ENCODE measurements at regions not wholly inside any gene's neighbourhood (a gene's known extent, or its start where the extent isn't known, plus 50 kb on each side); places are given as distances from the start of the nearest gene placed in this dataset.
A peak's percentile ranks its signal among the peaks of the same experiment; 100 is the strongest.

DNA sequence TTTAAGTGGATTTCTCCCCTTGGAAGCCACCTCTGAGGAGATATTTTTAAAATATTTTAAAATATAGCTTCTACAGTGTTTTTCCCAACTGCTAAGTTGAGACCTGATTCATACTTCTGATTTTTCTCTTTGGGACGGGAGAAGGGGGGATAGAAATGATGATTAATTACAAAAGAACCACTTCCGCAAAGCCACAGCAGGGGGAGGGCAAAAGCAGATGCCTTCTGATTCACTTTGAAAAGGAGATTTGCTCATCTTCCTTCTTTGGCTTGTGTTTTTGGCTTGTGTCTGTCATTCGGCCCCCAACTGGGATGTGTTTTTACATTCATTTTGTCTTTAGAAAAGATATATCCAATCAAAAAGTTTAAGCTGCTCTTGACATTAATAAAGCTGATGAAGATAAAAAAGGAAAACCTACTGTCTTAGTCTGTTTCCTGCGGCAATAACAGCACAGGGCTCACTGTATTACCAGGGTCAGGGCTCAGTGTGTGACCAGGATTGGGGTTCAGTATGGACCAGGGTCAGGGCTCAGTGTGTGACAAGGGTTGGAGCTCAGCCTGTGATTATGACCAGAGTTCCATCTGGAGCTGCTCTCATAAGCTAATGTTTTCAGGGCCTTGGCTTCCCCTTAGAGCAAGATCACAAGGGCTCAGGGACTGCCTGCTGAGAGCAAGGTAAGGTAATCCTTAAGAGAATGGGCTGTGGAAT, 223.2 kb downstream of the MTHFS start:
- DNase-seq = peak; percentile 30

DNA sequence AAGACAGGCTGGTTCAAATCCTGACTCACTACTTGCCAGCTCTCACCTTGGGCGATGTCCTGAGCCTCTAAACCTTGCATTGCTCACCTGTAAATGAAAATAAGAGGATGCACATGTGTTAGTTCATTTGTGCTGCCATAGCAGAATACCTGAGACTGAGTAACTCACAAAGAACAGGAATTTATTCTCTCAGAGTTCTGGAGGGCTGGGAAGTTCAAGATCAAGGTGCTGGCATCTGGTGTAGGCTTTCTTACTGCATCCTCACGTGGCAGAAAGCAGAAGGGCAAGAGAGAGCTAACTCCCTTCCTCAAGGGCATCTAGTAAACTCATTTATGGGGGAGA, 222.7 kb downstream of the MTHFS start:
- no peak for DNase-seq

DNA sequence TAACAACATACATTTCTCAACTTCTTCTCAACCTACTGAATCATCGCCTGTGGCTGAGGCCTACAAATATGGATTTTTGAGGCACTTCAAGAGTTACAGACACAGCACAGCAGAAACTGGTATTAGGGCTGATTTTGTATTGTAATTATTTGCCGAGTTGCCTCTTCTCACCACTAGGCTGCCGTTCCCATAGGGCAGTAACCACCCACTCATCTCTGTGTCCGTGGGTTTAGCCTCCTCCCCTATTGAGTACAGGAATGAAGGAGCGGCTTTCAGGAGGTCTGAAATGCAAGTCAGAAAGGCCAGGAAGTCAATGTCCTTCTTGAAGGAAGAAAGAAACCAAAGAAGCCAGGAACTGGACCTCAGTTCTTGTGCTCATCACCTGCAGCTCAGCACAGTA, 220.8 kb downstream of the MTHFS start:
- DNase-seq = no peak

DNA sequence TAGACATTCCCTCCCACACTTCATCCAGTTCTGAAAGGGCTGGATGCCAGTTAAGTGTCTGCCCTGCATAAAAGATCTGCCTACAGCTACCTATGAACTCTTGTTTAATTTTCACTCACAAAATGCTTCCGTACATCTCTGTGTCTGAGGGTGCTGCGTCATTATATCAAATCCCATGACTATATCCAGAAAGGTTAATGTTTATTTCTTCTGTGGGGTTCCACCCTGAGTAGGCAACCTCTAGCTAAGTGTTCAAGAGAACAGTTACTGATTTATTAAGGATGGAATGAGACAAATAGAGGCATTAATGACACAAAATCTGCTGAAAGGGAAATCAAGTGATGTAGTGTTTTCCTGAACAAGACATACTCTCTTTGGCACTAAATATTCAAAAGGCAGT, 220.2 kb downstream of the MTHFS start:
- no peak for DNase-seq

DNA sequence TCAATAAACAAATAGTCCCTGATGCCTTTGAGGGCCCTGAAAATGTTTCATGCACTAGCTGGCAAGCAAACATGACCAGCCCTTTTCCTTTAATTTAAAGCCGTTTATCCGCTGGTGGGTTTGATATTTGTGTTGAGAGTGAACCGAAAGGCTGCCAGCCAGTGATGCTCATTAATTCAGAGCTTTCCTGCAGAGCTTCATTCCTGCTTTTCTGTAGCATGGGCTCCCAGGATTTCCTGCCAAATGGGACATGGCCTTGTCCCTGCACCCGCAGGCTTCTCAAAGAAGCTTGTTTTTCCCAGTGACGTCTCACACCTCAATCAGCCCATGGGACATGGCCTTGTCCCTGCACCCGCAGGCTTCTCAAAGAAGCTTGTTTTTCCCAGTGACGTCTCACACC, 219.6 kb downstream of the MTHFS start:
- no peak for DNase-seq

DNA sequence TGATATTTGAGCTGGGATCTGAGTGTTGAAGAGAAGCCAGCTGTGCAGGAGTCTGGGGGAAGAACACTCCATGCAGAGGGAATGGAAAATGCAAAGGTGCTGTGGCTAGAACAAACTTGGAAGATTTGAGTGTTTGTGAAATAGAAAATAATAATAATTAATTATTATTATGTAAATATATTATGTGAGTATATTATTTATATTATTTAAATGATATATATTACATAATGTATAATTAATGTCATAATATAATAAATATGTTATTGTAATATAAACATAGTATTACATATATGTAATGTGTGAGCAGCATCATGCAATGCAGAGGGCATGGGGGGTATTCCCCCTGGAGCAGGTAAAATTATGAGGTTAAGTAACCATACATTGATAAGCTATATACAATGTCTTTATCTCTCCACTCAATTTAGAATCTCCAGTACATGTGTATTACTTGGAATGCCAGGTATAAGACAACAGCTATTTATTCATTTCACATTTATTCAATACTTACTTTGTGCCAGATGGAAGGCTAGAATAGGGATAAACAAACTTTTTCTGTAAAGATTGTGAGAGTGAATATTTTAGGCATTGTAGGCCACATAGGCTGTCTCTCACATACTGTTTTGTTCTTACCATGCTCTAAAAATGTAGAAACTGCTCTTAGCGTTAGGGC, 218.6 kb downstream of the MTHFS start:
- no peak for DNase-seq

DNA sequence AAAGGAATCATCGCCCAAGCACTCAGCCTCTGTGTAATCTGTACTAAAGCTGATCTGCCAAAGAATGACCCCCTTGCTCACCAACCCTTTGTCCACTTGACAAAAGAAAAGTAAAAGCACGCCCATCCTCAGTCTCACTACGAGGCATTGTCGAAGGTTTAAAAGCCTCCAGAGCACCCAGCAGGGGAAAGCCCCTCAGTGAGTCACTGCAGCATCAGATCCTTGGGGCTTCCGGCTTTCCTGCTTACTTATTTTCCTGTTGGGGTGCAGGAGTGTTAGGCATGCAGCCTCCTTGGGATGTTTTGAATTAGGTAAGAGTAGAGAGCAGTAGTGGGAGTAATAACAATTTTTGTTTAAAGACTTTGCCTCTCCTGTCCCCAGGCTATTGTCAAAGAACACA, 216.1 kb downstream of the MTHFS start:
- DNase-seq = no peak

DNA sequence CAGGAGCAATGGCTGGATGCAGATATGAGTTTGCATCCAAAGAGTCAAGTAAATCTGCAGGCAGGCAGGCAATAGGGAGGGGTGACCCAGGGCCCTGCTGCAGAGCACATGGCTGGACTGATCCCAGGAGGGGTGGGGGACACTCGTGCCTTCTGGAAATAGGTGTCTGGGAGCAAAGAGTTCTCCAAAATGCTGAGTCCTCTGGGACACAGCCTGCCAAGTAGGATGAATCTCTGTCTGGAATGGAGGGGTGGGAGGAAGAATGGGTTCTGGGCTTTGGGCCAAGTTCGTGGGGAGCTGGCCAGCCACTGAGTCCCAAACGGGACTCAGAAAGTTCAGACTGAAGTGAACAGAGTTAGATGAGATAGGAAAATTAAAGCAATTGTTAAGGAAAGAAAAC, 214.5 kb downstream of the MTHFS start:
- peak; percentile 20 for DNase-seq

DNA sequence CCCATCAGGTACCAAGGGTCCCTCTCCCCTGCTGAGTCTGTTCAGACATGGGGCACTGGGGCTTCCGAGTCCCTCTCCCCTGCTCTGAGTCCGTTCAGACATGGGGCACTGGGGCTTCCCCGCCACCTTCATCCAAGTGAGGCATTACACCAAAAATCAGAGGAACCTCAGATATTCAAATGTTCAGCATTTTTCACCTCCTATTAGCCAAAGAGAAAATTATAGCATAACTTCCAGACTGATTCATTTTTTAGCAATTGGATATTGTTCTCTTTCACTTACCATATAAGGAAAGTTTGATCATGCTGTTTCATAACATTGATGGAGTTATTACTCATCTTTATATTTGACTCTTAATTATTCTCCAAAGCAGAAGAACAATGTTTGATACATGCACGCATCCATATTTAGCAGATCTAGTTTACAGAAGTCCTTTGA, 213.9 kb downstream of the MTHFS start:
- no peak for DNase-seq

DNA sequence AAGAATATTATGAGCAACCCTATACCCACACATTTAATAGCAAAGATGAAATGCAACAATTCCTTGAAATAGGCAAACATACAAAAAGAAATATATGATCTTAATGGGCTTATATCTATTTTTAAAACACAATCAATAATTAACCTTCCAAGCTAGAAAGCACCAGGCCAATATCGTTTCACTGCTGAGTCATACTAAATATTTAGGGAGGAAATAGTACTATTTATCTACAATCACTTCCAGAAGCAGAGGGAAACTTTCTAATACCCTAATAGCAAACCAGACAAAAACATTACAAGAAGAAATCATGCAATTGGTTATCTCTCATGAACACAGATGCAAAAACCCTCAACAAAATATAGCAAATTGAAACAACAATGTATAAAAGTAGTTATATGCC, 207.8 kb downstream of the MTHFS start:
- no peak for DNase-seq

DNA sequence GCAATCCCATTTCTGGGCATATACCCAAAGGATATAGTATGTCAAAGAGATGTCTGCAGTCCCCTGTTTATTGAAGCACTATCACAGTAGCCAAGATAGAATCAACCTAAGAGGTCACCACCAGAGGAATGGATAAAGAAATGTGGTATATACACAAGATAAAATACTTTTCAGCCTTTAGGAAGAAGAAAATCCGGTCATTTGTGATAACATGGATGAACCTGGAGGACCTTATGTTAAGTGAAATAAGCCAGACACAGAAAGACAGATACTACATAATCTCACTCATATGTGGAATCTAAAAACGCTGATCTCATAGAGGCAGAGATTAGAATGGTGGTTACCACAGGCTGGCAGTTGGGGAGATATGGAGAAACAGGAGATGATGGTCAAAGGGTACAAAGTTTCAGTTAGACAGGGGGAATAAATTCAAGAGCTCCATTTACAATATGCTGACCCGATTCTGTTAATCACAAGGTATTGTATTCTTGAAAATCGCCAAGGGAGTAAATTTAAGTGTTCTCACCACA, 195.8 kb downstream of the MTHFS start:
- DNase-seq = no peak

DNA sequence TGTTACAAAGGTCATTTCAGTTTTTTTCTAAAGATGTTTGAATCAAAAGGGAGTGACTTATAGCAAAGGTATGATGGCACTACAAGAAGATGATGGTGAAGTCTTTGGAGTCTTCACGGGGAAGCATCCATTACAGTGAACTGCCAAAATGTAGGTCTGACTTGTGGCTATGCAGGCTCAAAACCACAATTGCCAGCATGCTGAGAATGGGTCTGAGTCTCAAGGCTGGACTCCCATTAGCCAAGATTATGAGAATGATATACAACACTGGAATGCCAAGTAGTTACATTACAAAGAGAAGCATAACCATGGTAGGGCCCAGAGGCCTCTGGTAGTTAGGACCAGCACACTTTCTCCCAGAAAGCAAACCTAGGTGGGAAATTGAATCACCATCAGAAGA, 194.2 kb downstream of the MTHFS start:
- DNase-seq = no peak

DNA sequence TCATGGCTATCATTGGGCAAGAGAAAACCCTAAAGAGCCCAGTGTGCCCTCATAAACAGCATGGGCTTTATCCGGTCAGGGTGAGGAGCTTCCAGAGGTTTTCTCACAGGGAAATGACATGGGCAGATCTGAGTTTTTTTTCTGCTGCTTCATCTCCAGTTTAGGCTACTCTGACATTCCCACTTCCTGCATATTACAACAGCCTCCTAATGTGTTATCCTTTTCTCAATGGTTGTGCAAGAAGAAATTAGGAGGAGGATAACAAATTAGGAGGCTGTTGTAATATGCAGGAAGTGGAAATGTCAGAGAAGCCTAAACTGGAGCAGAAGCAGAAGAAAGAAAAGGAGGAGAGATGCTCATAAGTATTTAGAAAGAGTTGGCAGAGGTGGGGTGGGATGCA, 175.6 kb downstream of the MTHFS start:
- DNase-seq = no peak

DNA sequence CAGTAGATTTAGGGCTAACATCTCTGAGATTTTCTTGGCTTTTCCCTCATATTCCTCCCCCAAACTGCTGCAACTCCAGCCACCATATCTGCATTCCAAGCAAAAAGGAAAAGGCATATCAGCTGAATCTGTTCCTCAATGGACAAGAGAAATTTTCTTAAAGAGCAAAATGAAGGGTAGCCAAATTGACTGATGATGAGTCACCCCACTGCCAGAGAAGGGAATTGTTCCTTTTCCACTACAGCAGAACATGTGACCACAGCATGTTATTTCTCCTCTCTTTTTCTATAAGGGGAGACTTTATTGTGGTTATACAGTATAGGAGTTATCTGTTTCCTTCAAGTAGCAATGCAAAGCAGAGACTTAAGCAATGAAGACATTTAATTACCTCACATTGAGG, 172.5 kb downstream of the MTHFS start:
- no peak for DNase-seq

DNA sequence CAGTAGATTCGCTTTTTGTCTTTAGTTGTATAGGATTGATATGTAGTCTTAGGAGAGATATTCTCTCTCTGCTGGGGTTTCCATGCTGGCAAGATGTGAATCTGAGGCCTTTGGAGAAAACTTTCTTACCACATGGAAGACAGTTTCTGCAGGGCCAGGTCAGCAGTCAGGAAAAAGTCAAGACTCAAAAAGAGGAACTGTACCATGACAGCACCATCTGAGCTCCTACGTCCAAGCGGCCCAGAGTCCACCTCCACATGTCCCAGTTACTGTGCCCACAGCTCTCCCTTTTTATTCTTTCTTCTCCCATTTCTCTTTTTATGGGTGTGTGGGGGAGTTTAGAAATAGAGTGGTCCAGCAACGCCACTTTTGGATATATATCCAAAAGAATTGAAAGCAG, 172.0 kb downstream of the MTHFS start:
- no peak for DNase-seq

DNA sequence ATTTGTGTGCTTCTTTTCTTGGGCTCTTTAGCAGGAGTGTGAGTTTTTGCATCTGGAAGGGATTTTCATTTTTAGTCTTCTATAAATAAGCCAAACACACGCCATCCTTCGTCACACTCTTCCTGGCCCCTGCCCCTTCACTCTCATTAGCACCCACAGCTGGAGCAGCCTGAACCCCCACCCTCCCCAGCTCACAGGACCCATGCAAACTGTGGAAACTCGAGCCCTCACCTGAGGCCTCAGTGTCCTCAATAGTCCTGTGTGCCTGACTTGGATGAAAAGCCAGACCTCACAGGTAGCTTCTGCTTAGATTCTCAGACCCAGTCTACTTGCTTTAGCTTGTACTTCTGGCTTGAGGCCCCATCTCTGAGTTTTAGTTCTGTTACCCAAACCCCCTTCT, 167.9 kb downstream of the MTHFS start:
- DNase-seq = no peak

DNA sequence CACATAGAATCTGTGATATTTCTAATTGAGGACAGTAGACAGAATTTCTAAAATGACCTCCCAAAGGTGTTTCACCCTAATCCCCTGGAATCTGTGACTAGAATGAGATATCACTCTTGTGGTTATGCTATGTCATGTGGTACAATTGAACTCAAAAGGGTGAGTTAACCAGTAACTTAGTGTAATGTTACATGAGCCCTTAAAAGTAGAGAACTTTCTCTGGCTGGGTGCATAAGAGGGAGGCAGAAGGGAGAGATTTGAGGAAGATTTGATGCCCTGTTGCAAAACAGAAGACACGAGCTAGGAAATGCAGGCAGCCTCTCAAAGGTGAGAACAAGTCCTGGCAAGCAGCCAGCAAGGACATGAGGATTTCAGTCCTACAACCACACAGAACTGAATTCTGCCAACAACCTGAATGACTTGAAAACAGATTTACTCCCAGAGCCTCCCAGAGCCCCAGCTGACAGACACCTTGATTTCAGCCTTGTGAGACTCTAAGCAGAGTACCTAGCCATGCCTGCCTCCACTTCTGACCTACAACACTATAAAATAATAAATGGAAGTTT, 160.3 kb downstream of the MTHFS start:
- no peak for DNase-seq

DNA sequence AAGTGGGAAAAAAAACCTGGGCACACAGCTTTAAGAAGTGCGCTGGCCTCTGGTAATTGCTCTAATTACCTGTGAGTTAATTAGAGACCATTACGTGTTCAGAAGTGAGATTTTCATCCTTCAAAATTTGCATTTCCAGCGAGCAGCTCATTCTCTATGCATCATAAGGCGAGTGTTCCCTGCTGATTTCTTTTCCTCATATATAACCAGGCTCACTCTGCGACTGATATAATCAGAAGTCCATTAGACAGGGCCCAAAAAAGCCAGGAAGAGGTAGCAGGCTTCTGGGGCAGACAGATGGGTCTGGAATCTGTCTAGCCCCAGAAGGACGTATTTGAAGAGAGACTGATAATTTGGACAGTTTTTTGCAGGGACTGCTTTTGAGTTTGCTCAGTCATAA, 158.7 kb downstream of the MTHFS start:
- no peak for DNase-seq

DNA sequence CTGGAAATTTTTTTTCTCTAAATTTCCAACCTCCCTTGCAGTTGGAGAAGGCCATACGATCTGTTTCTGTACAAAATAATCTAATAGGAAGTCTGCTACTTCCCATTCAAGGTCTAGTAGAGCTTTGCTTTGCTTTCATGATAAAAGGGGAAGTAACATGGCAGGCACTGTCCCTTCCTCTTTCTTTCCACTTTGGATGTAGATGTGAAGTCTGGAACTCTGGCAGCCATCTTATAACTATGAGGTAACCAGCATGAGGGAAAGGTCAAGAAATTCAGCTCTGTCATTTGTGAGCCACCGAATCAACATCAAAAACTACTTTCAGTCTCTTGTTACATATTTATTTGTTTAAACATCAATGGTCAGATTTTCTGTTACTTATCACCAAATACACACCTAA, 156.3 kb downstream of the MTHFS start:
- DNase-seq = no peak

DNA sequence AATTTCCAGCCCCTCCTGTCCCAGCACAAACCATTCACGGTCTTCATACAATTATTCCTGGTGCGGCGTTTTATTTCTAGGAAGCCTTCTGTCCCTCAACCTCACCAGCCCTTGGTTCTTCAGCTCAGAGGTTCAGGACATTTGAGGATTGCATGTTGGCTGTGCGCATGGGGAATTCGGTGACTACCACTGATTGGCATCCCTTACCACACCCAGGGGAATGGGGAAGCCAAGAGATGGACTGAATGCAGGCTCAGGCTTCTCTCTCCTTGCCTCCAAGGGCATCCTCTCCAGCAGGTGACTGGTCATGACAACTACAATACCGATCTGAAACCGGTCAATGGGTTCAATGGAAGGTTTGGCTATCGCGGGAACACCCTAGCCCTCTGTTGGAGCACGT, 153.8 kb downstream of the MTHFS start:
- no peak for DNase-seq

DNA sequence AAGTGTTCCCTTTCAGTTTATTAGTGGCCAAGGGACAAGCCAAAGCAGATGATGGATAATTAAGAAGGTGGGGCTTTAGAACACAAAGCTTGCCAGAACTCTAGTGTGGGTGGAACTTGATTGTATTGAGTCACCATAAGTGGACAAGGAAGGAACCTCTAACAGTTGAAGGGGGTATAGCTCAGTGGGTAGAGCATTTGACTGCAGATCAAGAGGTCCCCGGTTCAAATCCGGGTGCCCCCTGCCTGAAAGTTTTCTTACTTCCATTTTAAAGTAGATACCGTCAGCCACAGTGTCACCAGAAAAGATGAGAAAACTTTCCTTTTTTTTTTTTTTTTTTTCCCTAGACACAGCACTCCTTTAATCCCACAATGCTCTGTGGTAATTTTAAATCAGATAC, 152.3 kb downstream of the MTHFS start:
- peak; percentile 1 for DNase-seq

DNA sequence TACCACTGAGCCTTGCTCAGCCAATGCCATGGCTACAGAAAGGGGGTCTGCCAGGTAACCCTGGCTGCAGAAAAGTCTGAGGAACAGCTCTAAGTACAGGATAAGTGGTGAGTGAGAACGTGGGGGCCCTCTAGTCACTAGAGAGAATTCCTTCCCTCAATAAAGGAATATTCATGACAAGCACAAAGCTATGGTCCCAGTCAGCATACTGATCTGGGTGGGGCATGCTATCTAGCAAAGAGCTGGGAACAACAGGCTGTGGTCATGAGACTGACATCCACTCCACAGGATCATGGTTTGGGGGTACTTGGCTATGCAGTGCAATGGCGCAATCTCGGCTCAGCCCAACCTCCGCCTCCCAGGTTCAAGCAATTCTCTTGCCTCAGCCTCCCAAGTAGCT, 140.4 kb downstream of the MTHFS start:
- no peak for DNase-seq

DNA sequence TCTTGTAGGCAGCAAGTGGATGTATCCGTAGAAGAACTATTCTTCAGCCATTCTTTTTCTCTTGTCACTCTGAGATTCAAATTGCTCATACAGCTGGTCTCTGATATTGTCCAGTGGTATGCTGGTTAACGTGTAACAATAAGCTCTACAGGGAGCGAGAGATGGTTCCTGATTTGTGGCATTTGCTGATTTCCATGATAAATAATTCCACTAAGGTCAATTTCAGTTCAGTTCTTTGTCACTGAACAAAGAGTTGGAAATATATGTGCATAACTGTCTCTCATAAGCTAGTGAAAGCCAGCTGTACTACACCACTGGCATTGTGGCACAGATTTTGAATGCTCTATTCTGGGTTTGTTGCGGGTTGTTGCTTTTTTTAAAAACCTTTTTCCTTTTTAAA, 131.7 kb downstream of the MTHFS start:
- DNase-seq = no peak

DNA sequence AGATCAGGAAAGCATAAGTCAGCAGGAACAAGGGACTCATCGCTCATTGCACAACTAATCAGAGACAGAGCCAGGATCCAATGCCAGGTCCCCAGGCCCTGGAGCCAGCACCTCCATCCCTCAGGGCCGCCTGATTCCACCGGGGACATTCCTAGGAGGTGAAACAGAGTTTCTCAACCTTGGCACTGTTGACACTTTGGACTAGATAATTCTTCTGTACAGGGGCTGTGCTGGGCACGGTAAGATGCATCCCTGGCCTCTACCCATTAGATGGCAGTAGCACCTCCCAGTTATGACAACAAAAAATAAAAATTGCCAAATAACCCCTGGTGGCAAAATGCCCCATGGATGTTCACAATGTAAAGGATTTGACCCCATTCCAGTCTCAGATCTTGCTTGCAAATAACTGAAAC, 127.7 kb downstream of the MTHFS start:
- DNase-seq = no peak

Data from NCI-H446 treated with DMSO at 0.1 percent for 48 hours (cell line).